ENCODE measurements at regions not wholly inside any gene's neighbourhood (a gene's known extent, or its start where the extent isn't known, plus 50 kb on each side); places are given as distances from the start of the nearest gene placed in this dataset.

- DNase-seq (ENCODE audit: low read depth in 4 of 4, low spot score in 3 of 4), result no peak
Measured at GRCh38 chr18:67634631-67635338, 118.3 kb upstream of the DSEL start.

GRCh38 chr18:67633939-67634338 lies 117.4 kb upstream of the DSEL start:
- no peak for DNase-seq (ENCODE audit: low read depth in 4 of 4, low spot score in 3 of 4)

- DNase-seq (ENCODE audit: low read depth in 4 of 4, low spot score in 3 of 4), result no peak
Measured at GRCh38 chr18:67621906-67622305, 105.4 kb upstream of the DSEL start.

GRCh38 chr18:67621049-67621713 lies 104.7 kb upstream of the DSEL start:
- DNase-seq (ENCODE audit: low read depth in 4 of 4, low spot score in 3 of 4), result no peak

- DNase-seq (ENCODE audit: low read depth in 4 of 4, low spot score in 3 of 4), result no peak
Measured at GRCh38 chr18:67618061-67618460, 101.5 kb upstream of the DSEL start.

GRCh38 chr18:67615876-67616275 lies 99.4 kb upstream of the DSEL start:
- no peak for DNase-seq (ENCODE audit: low read depth in 4 of 4, low spot score in 3 of 4)

- no peak for DNase-seq (ENCODE audit: low read depth in 4 of 4, low spot score in 3 of 4)
Measured at GRCh38 chr18:67613731-67614130, 97.2 kb upstream of the DSEL start.

- DNase-seq (ENCODE audit: low read depth in 4 of 4, low spot score in 3 of 4), result no peak
Measured at GRCh38 chr18:67612281-67612680, 95.8 kb upstream of the DSEL start.

GRCh38 chr18:67608615-67609273 lies 92.2 kb upstream of the DSEL start:
- DNase-seq (ENCODE audit: low read depth in 4 of 4, low spot score in 3 of 4), result no peak

GRCh38 chr18:67608191-67608590 lies 91.7 kb upstream of the DSEL start:
- no peak for DNase-seq (ENCODE audit: low read depth in 4 of 4, low spot score in 3 of 4)

GRCh38 chr18:67600181-67601180 lies 84.0 kb upstream of the DSEL start:
- DNase-seq (ENCODE audit: low read depth in 4 of 4, low spot score in 3 of 4), result peak in 1 of 4 donors; percentile 10

- DNase-seq (ENCODE audit: low read depth in 4 of 4, low spot score in 3 of 4), result no peak
Measured at GRCh38 chr18:67599277-67599676, 82.8 kb upstream of the DSEL start.

GRCh38 chr18:67597759-67598158 lies 81.2 kb upstream of the DSEL start:
- no peak for DNase-seq (ENCODE audit: low read depth in 4 of 4, low spot score in 3 of 4)

- DNase-seq (ENCODE audit: low read depth in 4 of 4, low spot score in 3 of 4), result no peak
Measured at GRCh38 chr18:67596003-67596402, 79.5 kb upstream of the DSEL start.

GRCh38 chr18:67590571-67591141 lies 74.1 kb upstream of the DSEL start:
- no peak for DNase-seq (ENCODE audit: low read depth in 4 of 4, low spot score in 3 of 4)

- DNase-seq (ENCODE audit: low read depth in 4 of 4, low spot score in 3 of 4), result no peak
Measured at GRCh38 chr18:67589325-67589724, 72.8 kb upstream of the DSEL start.

- no peak for DNase-seq (ENCODE audit: low read depth in 4 of 4, low spot score in 3 of 4)
Measured at GRCh38 chr18:67586101-67586500, 69.6 kb upstream of the DSEL start.

- no peak for DNase-seq (ENCODE audit: low read depth in 4 of 4, low spot score in 3 of 4)
Measured at GRCh38 chr18:67583621-67584020, 67.1 kb upstream of the DSEL start.

GRCh38 chr18:67582488-67582887 lies 66.0 kb upstream of the DSEL start:
- no peak for DNase-seq (ENCODE audit: low read depth in 4 of 4, low spot score in 3 of 4)

- DNase-seq (ENCODE audit: low read depth in 4 of 4, low spot score in 3 of 4), result no peak
Measured at GRCh38 chr18:67581178-67581577, 64.7 kb upstream of the DSEL start.
